IPS-18a (cell line): ENCODE measurements at regions not wholly inside any gene's neighbourhood (a gene's known extent, or its start where the extent isn't known, plus 50 kb on each side); places are given as distances from the start of the nearest gene placed in this dataset.
"Not testable (repeated sequence)": the region's sequence is repeated elsewhere in the genome, so short reads cannot be mapped to it uniquely, and the experiment has no call there.

ENCODE experiments used
- H3K27ac ChIP-seq: one replicate; pipeline ENCODE4 v1.5.1; 2013; ENCODE audit warnings: low read length
- H3K27me3 ChIP-seq: one replicate; pipeline ENCODE4 v1.6.1; 2013; ENCODE audit warnings: mild to moderate bottlenecking, low read length; ENCODE audit not compliant: control insufficient read depth, insufficient read depth
- H3K36me3 ChIP-seq: one replicate; pipeline ENCODE4 v1.6.1; 2013; ENCODE audit warnings: low read depth, low read length; ENCODE audit not compliant: control insufficient read depth
- H3K4me1 ChIP-seq: one replicate; pipeline ENCODE4 v1.6.1; 2013; ENCODE audit warnings: low read depth, low read length; ENCODE audit not compliant: control insufficient read depth
- H3K4me3 ChIP-seq: one replicate; pipeline ENCODE4 v1.5.1; 2013; ENCODE audit warnings: low read length
- H3K9ac ChIP-seq: one replicate; pipeline ENCODE4 v1.6.1; 2013; ENCODE audit warnings: mild to moderate bottlenecking, low read length, moderate library complexity
- H3K9me3 ChIP-seq: one replicate; pipeline ENCODE4 v1.6.1; 2013; ENCODE audit warnings: low read depth, low read length; ENCODE audit not compliant: control insufficient read depth

DNA sequence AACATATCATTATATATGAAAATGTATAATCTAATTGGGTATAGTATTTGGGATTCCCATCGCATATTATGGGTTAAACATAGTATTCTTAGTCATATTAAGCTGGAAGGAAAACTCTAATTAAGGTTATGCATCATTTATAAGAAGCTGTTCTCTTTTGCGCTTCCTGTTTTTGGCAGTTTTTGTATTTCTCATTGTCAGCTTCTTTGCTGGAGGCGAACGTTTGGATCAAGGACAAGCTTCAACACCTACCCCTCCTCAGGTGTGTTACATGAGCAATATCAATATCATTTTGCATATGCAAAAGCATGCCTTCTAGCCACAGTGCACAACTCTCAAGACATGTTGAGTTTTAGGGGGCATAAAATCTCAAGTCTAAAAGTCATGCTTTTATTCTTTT lies 439.8 kb downstream of the TDRD3 start:
- no peaks in the 10 kb centered on the region for H3K9me3 ChIP-seq
- H3K4me1 ChIP-seq = no peaks in the 10 kb centered on the region
- no peaks in the 10 kb centered on the region for H3K36me3 ChIP-seq
- no peak overlapping the region for H3K9ac ChIP-seq
- no peak overlapping the region for H3K4me3 ChIP-seq
- no peaks in the 10 kb centered on the region for H3K27me3 ChIP-seq
- H3K27ac ChIP-seq = no peak overlapping the region

- H3K9ac ChIP-seq = no peak overlapping the region
- H3K27ac ChIP-seq = no peak overlapping the region
- H3K36me3 ChIP-seq = no peaks in the 10 kb centered on the region
- no peaks in the 10 kb centered on the region for H3K9me3 ChIP-seq
- no peak overlapping the region for H3K4me3 ChIP-seq
- no peaks in the 10 kb centered on the region for H3K4me1 ChIP-seq
- H3K27me3 ChIP-seq = no peaks in the 10 kb centered on the region
Observed at GRCh38 chr13:60811581-60811980, 414.6 kb downstream of the TDRD3 start.

DNA sequence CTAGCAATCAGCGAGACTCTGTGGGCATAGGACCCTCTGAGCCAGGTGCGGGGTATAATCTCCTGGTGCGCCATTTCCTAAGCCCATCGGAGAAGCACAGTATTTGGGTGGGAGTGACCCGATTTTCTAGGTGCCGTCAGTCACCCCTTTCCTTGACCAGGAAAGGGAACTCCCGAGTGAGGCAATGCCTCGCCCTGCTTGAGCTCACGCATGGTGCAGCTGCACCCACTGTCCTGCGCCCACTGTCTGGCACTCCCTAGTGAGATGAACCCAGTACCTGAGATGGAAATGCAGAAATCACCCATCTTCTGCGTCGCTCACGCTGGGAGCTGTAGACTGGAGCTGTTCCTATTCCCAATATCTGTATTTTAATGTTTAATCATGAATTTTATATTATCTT lies 408.6 kb downstream of the TDRD3 start:
- H3K9me3 ChIP-seq, H3K9ac ChIP-seq, H3K27me3 ChIP-seq, H3K36me3 ChIP-seq, H3K27ac ChIP-seq, H3K4me1 ChIP-seq, H3K4me3 ChIP-seq: not testable (repeated sequence)

DNA sequence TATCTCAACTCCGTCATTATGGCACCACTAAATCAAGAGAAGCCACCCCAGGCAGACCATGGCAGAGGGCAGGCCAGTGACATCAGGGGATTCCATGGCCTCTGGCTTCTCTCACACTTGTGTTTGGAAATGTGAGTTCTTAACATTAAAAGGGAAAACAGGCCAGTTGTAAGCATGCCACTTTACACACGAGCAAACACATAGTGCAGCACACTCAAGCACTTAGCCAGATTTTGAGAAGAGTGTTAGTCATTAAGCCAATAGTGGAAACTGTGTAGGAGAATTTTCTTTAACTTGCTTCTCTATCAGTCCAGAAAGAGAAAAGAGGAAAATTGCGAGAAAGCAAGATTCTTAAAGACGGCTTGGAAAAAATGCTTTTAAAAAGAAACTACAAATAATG lies 401.5 kb downstream of the TDRD3 start:
- H3K27ac ChIP-seq = no peak overlapping the region
- no peaks in the 10 kb centered on the region for H3K9me3 ChIP-seq
- H3K9ac ChIP-seq = no peak overlapping the region
- no peaks in the 10 kb centered on the region for H3K4me1 ChIP-seq
- no peak overlapping the region for H3K4me3 ChIP-seq
- H3K27me3 ChIP-seq = no peaks in the 10 kb centered on the region
- H3K36me3 ChIP-seq = no peaks in the 10 kb centered on the region

- Histone ChIP-seq H3K9ac (no peak overlapping the region), H3K4me3 (no peak overlapping the region), H3K27ac (no peak overlapping the region), H3K9me3 (no peaks in the 10 kb centered on the region), H3K36me3 (no peaks in the 10 kb centered on the region), H3K4me1 (no peaks in the 10 kb centered on the region), H3K27me3 (no peaks in the 10 kb centered on the region)
Observed at GRCh38 chr13:60797112-60797511, 400.1 kb downstream of the TDRD3 start.

DNA sequence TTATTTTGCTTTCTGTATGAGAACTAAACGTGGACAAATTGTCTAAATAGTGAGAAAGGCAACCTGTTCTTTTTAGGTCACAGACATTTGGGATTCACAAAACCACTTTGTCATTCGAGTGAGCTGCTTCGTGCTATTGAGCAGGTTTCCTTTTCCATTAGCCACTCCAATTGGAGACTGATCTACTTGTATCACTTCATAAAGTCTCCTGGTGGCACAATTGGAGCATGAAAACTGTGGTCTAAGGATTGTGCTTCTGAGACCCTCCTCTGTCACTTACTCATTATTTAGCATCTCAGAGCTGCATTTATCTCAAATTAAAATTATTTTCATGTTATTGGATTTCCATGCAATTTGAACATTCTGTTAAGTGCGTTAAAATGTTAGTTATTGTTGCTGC lies 397.7 kb downstream of the TDRD3 start:
- H3K4me1 ChIP-seq = peaks cover 4% of the 10 kb centered on the region
- no peak overlapping the region for H3K9ac ChIP-seq
- H3K4me3 ChIP-seq = no peak overlapping the region
- H3K36me3 ChIP-seq = no peaks in the 10 kb centered on the region
- H3K9me3 ChIP-seq = no peaks in the 10 kb centered on the region
- H3K27me3 ChIP-seq = no peaks in the 10 kb centered on the region
- H3K27ac ChIP-seq = no peak overlapping the region

DNA sequence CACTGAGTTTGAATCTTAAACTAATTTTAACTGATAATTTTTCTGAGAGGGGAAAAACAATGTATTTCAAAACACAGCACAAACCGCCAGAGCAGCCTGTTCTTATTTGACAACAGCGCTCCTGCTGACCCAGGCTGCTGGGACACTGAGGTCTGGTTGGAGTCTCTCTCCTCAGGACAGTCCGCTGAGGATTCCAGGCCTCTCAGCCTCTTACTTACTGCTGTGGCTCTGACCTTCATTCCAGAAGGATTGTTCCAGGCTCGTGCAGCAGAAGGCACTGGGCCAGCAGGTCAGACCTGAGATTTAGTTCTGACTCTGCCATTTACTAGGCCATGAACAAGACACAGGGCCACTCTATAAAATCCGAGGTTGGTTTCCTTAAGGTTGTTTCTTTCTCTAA lies 393.6 kb downstream of the TDRD3 start:
- H3K27me3 ChIP-seq = no peaks in the 10 kb centered on the region
- no peaks in the 10 kb centered on the region for H3K9me3 ChIP-seq
- H3K36me3 ChIP-seq = no peaks in the 10 kb centered on the region
- H3K9ac ChIP-seq = no peak overlapping the region
- H3K4me1 ChIP-seq = peaks cover 4% of the 10 kb centered on the region
- no peak overlapping the region for H3K27ac ChIP-seq
- H3K4me3 ChIP-seq = no peak overlapping the region

DNA sequence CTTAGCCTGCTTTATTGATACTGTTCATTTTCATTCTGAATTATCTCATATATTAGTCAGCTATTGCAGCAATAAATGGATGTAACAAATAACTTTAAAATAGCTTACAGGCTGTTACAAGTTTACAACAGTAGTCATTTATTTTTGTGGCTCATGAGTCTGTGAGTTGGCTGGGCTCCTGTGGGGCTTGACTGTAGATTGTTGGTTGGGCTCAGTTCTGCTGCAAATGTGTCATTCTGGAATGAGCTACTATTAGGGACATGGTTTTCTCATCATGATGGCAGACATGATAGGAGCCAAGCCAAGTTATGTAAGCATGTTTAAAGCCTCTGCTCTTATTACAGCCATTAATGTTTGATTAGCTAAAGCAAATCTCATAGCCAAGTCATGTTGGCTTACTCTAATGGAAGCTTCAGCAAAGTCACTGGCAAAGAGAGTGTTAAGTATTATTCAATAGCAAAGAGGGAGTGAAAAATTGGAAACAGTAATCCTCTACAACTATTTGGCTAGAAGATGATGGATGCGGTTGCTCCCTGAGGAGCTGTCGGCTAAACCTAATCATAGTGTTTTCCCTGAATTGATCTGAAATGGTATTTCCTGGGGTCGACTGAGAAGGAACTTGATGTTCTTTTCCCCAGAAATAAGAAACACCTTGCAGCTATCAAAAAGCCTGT lies 391.3 kb downstream of the TDRD3 start:
- no peak overlapping the region for H3K27ac ChIP-seq
- no peak overlapping the region for H3K9ac ChIP-seq
- no peaks in the 10 kb centered on the region for H3K9me3 ChIP-seq
- H3K4me1 ChIP-seq = peaks cover 4% of the 10 kb centered on the region
- no peak overlapping the region for H3K4me3 ChIP-seq
- no peaks in the 10 kb centered on the region for H3K27me3 ChIP-seq
- H3K36me3 ChIP-seq = no peaks in the 10 kb centered on the region

- Histone ChIP-seq H3K27me3 (no peaks in the 10 kb centered on the region), H3K9me3 (no peaks in the 10 kb centered on the region), H3K36me3 (no peaks in the 10 kb centered on the region), H3K4me3 (no peak overlapping the region), H3K27ac (no peak overlapping the region), H3K4me1 (peaks cover 4% of the 10 kb centered on the region), H3K9ac (no peak overlapping the region)
Observed at GRCh38 chr13:60787083-60787482, 390.1 kb downstream of the TDRD3 start.

GRCh38 chr13:60772726-60773125 lies 375.7 kb downstream of the TDRD3 start:
- Histone ChIP-seq H3K36me3 (no peaks in the 10 kb centered on the region), H3K9ac (no peak overlapping the region), H3K4me3 (no peak overlapping the region), H3K27ac (no peak overlapping the region), H3K27me3 (no peaks in the 10 kb centered on the region), H3K9me3 (no peaks in the 10 kb centered on the region), H3K4me1 (no peaks in the 10 kb centered on the region)

DNA sequence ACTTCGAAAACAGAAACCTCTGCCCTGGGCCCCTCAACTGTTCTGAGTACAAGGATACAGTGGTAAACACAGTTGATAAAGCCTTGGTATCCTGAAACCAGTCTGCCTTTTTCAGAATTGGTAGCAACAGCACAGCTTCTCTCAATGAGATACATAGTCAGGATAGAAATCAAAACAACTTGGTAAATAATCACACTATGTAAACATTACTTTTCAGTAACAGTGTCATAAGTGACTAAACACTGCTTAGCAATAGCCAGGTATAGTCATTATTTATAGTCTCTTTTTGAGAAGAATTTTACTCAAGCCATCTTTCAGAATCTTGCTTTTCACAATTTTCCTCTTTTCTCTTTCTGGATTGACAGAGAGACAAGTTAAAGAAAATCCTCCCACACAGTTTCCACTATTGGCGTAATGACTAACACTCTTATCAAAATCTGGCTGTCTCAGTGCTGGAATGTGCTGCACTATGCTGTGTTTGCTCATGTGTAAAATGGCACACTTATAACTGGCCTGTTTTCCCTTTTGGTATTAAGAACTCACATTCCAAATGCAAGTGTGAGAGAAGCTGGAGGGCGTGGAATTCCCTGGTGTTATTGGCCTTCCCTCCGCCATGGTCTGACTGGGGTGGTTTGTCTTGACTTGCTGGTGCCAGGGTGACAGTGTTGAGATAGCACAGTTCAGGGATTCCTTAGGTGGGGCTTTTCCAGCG lies 368.8 kb downstream of the TDRD3 start:
- Histone ChIP-seq H3K4me3 (no peak overlapping the region), H3K36me3 (no peaks in the 10 kb centered on the region), H3K9me3 (no peaks in the 10 kb centered on the region), H3K4me1 (no peaks in the 10 kb centered on the region), H3K9ac (no peak overlapping the region), H3K27me3 (no peaks in the 10 kb centered on the region), H3K27ac (no peak overlapping the region)

DNA sequence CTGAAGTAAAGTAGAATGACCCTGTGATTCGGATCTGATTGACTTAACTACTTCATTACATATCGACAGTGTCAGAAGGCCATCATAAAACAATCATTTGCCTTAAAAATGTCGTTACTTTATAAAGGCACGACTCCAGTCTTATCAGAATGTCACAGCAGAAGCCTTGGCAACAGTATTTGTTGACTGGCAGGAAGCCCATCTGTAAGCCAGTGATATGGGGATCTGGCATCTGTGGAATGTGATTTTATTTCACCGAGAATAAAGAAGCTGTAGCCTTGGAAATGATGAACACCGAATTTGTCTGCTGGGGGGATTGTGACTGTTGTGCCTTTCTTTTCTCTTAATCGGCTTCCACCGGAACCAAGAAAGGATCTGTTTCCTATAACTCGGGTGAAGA lies 362.5 kb downstream of the TDRD3 start:
- H3K4me1 ChIP-seq = peaks cover 30% of the 10 kb centered on the region
- no peaks in the 10 kb centered on the region for H3K9me3 ChIP-seq
- no peak overlapping the region for H3K4me3 ChIP-seq
- H3K27ac ChIP-seq = no peak overlapping the region
- H3K36me3 ChIP-seq = no peaks in the 10 kb centered on the region
- no peaks in the 10 kb centered on the region for H3K27me3 ChIP-seq
- no peak overlapping the region for H3K9ac ChIP-seq
